Limb (tissue), 2 donors: ENCODE measurements at regions not wholly inside any gene's neighbourhood (a gene's known extent, or its start where the extent isn't known, plus 50 kb on each side); places are given as distances from the start of the nearest gene placed in this dataset.

ENCODE experiments used
- DNase-seq, 2 donors: peaks; one replicate each; pipeline ENCODE4 v3.0.0-alpha.2; 2016; ENCODE audit errors: extremely low spot score in 2 of 2

DNA sequence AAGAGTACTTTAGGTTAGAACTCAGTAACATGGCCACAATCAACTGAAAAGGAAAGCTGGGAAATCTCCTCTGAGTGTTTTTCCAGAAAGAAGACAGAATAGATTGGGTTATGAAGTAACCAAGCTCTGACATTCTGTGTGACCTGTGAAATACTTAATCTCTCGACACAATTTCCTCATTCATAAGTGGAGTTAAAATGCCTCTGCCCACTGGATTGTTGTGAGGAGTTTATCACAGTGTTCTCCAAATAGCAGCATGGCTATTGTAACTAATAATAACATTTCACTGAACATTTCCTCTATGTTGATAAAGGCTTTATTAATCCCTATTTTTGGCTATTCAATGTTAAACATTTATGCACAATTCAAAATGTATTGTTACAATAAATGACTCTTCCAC lies 311.0 kb downstream of the GABRB2 start:
- DNase-seq: no peak

GRCh38 chr5:161233553-161233952 lies 313.0 kb downstream of the GABRB2 start:
- DNase-seq: no peak

DNA sequence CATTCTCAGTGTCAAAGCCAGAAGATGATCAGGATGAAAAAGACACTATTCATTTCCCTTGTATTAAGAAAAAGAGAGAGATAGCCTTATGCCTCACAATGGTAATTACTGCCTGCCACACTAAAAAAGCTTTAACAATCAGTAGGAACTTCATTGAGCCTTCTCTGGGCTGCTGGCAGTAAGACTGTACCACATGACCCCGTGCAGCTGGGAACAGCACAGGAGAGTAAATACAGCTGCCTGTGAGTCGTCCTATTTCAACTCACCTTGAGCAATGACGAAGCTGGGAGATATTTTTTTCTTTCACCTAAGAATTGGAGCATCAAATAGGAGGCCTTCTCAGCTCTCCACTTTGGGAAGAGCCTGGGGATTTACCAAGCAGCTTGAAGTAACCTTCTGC lies 316.3 kb downstream of the GABRB2 start:
- DNase-seq: no peak

- DNase-seq: no peak
These were observed 326.7 kb downstream of the GABRB2 start for GRCh38 chr5:161219816-161220215.

DNA sequence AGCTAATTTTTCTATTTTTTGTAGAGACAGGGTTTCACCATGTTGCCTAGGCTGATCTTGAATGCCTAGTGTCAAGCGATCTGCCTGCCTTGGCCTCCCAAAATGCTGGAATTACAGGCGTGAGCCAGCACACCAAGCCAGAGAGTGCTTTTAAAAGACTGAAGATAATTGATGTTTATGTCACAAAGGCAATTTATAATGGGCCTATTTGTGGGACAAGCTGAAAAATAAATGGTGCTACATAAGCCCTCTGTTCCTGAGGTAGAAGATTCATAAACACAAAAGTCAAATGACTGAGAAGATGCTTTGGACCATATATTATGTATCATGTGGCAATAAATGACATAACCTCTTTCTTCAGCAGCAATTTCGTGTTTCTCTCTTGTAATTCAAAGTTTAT lies 329.6 kb downstream of the GABRB2 start:
- DNase-seq: no peak

DNA sequence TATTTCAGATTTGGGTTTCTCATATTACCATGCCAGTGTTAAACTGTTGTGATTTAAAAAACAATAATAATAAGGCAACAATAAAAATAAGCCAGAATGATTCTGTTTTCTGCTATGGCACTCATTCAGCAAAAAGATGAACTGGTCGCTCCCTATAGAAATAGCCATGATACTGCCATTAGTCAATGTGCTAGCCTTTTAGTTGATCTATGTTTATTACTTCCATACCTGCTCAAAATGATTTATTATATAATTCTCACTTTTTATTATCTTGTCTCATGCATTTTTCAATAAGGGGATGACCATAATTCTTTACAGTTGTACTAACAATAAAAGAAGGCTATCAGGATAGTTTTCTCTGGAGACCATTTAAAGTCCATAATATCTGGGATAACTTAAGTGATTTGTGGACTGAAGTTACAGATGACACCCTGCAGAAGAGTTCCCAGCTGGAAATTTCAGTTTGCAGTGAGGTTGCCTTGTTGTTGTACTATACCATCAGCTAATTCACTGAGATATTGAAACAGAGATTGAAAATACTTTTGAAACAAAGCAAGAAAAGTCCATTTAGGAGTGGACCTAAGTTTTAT lies 334.3 kb downstream of the GABRB2 start:
- no peak for DNase-seq

DNA sequence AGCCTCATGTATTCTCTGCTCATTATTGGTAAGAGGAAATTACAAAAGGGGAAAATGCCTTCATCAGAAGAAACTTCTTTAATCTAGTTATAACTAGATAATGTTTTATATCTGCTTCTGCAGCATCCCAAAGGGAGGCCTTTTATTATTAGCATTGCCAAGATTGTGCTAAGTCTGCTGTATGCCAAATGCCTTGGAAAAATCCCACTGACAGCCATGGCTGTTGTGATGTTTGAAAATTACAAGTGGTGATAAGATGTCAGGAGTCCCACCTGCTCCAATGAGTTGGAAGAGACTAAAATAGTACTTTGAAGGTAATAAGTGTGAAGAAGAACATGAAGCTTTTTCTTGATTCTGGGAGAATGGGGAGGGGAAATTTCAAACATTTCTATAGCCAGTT lies 345.0 kb downstream of the GABRB2 start:
- DNase-seq: no peak

- DNase-seq: no peak
These were observed 338.8 kb upstream of the ATP10B start for GRCh38 chr5:161190778-161191177.

DNA sequence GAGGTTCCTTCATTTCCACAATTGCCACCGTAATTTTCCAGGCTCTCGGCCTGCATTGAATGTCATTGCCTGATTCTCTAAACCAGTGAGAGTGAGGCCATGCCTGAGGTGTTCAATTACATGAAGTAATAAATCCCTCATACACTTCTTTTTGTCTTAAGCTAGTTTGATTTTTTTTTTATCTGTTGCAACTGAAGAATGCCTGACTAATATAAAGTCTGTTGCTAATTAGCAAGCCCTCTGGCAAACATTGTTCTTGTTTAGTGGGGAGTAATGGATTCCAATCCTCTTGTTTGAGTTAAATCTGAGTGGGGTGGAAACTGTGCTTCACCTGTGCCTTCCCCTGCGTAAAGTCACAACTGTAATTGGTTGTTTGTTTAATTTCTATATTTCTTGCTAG lies 338.1 kb upstream of the ATP10B start:
- no peak for DNase-seq

- no peak for DNase-seq
These were observed 337.4 kb upstream of the ATP10B start for GRCh38 chr5:161189452-161189851.

DNA sequence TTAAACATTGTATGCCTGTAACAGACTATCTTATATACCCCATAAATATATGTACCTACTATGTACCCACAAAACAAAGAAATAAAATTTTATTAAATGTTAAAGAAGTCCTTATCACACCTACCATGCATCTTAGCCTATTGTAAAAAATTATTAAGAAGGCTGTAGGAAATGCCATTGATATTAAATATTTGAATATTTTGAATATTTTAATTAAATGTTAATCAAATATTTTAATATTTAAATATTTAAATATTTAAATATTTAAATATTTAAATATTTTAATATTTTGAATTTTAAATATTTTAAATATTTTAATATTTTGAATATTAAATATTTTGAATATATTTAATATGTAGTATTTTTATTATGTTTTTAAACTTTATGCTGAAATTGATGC lies 331.5 kb upstream of the ATP10B start:
- no peak for DNase-seq

DNA sequence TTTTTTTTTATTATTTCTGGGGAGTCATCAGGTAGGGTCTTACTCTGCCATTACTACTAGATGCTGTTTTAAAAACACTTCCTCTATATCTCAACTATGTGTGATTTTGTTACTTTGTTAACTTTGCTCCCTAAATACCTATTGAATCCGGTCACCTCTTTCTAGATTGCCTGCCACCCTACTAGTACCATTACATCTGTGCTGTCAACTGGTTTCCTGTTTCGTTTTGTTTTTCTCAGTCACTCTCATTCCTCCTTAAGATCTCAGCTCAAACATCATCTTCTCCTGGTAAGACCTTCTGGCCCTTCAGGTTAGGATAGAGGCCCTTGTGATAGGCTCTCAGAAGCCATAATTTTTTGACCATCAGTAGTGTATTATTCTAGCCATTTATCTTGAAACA lies 324.2 kb upstream of the ATP10B start:
- no peak for DNase-seq

GRCh38 chr5:161169776-161170175 lies 317.8 kb upstream of the ATP10B start:
- no peak for DNase-seq

GRCh38 chr5:161167016-161167767 lies 315.2 kb upstream of the ATP10B start:
- no peak for DNase-seq

DNA sequence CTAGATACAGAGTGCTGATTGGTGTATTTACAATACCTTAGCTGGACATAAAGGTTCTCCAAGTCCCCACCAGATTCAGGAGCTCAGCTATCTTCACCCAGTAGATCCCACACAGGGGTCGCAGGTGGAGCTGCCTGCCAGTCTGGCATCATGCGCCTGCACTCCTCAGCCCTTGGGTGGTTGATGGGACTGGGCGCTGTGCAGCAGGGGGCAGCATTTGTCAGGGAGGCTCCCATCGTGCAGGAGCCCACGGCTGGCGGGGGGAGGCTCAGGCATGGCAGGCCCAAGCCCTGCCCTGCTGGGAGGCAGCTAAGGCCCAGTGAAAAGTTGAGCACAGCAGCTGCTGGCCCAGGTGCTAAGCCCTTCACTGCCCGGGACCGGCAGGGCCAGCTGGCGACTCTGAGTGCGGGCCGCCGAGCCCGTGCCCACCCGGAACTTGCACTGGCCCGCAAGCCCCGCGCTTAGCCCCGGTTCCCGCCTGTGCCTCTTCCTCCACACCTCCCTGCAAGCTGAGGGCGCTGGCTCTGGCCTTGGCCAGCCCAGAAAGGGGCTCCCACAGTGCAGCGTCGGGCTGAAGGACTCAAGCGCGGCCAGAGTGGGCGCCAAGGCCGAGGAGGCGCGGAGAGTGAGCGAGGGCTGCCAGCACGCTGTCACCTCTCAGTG lies 314.1 kb upstream of the ATP10B start:
- DNase-seq: no peak

GRCh38 chr5:161157925-161158324 lies 305.9 kb upstream of the ATP10B start:
- no peak for DNase-seq

GRCh38 chr5:161155451-161155850 lies 303.4 kb upstream of the ATP10B start:
- no peak for DNase-seq

DNA sequence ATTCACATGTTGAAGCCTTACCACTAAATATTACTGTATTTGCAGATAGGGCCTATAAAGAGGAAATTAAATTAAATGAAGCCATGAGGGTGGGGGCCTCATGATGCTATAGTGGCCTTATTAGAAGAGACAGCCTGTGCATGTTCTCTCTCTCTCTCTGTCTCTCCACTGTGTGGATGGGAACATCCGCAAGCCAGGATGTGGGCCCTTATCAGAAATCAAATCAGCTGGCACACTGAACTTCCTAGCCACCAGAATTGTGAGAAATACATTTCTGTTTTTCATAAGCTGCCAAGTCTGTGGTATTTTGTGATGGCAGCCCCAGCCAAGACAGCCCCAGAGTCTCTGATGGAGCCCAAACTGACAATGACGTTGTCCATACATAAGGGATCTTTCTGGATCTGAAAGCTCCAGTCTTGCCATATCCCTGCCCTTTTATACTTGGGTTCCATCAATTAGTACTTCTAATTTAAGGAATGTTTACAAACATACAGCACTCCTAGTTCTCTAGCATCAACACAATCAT lies 300.5 kb upstream of the ATP10B start:
- no peak for DNase-seq

DNA sequence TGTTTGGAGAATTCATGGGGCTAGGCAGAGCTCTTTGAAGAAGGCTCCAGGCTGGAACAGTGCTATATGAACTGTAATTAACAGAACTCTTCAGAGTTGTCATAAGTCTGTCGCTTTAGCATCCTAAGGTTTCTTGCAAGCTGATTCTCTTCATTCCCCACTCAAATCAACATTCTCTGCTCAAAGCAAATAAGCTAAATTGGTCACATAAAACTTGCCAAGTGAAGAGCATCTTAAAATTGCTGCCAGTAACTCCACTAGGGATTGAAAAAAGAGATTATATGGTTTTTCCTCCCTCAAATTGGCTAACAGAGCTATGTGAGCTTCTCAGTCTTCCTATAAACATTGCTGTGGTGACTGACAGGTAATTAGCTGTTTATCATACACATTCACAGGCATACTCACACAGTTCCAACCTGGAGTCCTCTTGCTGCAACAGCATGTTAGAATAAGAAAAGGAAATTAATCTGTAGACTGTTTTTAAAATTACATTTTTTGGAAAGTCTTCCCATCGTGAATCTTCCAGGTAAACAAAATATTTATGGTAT lies 298.5 kb upstream of the ATP10B start:
- DNase-seq: no peak

GRCh38 chr5:161149078-161149477 lies 297.1 kb upstream of the ATP10B start:
- DNase-seq: no peak

- DNase-seq: no peak
These were observed 286.9 kb upstream of the ATP10B start for GRCh38 chr5:161138751-161139455.

DNA sequence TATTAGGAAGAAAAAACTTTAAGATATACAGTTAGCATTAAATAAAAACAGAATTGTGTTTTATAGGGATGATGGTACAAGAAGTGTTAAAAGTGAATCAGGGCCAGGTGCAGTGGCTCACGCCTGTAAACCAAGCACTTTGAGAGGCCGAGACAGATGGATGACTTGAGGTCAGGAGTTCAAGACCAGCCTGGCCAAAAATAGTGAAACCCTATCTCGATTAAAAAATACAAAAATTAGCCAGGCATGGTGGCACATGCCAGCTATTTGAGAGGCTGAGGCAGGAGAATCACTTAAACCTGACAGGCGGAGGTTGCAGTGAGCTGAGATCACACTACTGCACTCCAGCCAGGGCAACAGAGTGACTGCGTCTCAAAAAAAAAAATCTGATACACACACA lies 282.9 kb upstream of the ATP10B start:
- no peak for DNase-seq
